GM19025 (cell line): ENCODE measurements at regions not wholly inside any gene's neighbourhood (a gene's known extent, or its start where the extent isn't known, plus 50 kb on each side); places are given as distances from the start of the nearest gene placed in this dataset.
"Not testable (repeated sequence)": the region's sequence is repeated elsewhere in the genome, so short reads cannot be mapped to it uniquely, and the experiment has no call there.

Source experiments
- ATAC-seq: cut with Tn5 transposase; IDR thresholded peaks from one replicate; pipeline ENCODE4 v1.9.1; 2021; ENCODE audit warnings: mild to moderate bottlenecking, low read depth, moderate library complexity; ENCODE audit not compliant: unreplicated experiment

DNA sequence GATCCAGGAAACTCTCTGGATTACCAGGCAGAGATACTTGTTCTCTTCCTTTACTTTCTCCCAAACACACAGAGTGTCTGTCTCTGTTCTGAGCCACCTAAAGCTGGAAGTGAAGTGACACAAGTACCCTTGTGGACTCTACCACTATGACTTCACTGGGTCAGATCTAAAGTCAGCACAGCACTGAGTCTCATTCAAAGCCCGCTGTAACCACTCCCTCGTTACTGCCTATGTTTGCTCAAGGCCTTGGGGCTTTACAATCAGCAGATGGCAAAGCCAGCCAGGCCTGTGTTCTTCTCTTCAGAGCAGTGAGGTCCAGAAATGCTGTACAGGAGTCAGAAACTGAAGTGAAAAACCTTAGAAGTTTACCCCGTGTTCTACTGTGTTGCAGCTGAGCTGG, 588.3 kb upstream of the SEMA6D start:
- ATAC-seq: no peak

- ATAC-seq: not testable (repeated sequence)
Measured at GRCh38 chr15:47131450-47131849, 585.9 kb upstream of the SEMA6D start.

DNA sequence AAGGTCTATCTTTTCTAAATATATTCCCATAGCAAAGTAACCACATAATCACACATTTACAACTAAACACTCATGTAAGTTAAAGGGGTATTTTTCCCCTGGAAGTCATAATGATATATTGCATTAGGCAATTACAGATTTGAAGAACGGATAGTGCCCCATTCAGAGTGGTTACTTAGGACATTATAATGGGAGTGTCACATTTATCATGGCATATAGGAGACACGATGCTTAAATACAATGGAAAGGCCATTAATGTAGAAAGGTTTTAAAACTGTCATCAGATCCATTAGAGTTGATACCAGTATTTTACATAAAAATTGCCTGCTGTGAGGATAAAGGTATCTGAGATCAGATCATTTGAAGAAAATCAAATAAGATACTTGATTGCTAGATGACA, 582.0 kb upstream of the SEMA6D start:
- ATAC-seq: no peak

GRCh38 chr15:47136236-47136635, 581.1 kb upstream of the SEMA6D start:
- ATAC-seq: no peak

DNA sequence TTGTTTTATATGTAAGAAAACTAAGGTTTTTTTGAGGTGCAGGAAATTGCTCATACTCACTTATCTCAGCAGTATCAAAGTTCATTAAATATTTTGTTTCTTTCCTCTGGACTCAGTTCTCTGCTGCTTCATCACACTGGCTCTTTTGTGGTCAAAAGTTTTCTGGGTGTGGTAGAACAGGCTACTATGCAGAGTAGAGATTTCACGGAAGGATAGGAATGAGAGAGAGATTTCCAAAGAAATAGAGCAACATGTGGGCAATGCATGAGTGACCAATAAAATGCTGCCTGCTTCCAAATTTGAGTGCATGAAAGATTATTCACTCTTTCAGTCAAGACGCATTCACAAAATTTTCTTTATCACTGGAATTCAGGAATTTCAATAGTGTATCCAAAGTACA, 577.3 kb upstream of the SEMA6D start:
- no peak for ATAC-seq

- no peak for ATAC-seq
Measured at GRCh38 chr15:47157827-47158226, 559.5 kb upstream of the SEMA6D start.

- no peak for ATAC-seq
Measured at GRCh38 chr15:47158573-47158972, 558.7 kb upstream of the SEMA6D start.

GRCh38 chr15:47177177-47177576, 540.1 kb upstream of the SEMA6D start:
- no peak for ATAC-seq

DNA sequence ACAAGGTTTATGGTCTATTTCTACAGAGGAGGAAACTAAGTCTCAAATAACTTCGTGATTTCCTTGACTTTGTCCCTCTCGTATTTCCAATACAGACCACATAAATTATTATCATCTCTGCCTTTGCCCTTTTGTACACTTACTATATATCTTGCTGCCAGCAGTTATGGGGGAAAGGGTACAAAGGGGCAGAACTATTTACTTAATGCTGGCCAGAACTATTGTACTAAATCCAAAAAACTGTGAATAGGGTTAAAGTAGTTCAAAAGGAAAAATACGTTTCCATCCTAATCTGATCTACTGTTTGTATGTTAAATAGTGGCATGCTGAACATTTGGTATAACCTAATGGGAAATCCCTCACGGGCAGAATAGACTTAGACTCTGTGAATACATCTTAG, 537.3 kb upstream of the SEMA6D start:
- ATAC-seq: no peak

- ATAC-seq: no peak
Measured at GRCh38 chr15:47182818-47183217, 534.5 kb upstream of the SEMA6D start.

- ATAC-seq: no peak
Measured at GRCh38 chr15:47184003-47184907, 533.0 kb upstream of the SEMA6D start.

DNA sequence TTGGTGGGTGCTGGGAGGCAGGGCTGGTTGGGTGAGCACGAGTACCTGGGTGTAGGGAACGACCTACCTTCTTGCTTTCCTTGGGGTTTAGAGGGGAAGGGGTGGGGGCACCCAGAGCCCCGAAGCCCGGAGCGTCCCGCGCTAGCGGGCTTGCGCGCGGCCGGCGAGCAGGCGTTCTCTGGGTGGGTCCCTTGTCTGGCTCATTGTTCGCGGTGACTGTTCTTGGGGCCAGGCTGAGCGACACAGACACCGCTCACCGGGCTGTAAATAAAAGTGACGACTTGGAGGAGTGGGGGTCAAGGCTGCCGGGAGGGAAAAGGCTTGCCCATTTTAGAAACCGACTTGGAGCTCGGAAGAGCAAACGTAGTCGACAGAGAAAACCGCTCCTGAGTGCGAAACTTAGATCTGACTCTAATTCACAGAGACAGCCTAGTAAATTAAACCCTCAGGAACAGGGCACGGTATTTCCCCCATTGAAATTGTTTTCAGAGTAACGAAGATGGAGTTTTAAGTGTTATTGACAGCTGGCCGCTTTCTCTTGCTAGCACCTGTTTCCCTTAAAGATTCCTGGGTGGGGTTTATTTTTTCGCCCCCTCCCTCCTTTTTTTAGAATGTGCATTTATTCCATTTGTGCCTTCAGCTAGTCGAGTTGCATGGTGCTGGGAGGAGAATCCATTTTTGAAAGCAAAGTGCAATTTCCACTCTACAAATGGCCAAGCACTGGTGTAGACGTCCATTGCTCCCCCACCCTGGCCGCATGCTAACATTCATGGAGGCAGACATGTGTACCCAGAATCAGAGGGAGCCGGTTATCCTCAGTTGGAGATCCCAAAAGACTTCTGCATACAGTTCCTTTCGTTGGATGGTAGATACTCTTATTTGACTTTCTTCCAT, 532.1 kb upstream of the SEMA6D start:
- no peak for ATAC-seq

DNA sequence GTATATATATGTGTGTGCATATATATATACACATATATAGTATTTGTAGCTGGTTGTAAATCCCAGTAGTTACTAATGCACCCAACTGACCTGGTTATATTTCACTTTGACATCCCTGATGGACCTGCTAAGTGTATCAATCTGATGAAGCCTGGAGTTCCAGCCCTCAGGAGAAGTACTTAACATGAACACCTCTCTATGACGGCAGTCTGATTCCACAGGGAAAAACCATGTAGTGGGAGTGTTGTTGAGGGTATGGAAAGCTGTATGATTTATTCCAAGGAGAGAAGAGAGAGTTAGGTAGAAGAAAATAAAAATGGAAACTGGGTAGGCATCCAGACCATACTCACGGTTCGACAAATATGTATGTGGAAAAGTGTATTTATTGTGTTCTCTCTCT, 531.2 kb upstream of the SEMA6D start:
- ATAC-seq: no peak

DNA sequence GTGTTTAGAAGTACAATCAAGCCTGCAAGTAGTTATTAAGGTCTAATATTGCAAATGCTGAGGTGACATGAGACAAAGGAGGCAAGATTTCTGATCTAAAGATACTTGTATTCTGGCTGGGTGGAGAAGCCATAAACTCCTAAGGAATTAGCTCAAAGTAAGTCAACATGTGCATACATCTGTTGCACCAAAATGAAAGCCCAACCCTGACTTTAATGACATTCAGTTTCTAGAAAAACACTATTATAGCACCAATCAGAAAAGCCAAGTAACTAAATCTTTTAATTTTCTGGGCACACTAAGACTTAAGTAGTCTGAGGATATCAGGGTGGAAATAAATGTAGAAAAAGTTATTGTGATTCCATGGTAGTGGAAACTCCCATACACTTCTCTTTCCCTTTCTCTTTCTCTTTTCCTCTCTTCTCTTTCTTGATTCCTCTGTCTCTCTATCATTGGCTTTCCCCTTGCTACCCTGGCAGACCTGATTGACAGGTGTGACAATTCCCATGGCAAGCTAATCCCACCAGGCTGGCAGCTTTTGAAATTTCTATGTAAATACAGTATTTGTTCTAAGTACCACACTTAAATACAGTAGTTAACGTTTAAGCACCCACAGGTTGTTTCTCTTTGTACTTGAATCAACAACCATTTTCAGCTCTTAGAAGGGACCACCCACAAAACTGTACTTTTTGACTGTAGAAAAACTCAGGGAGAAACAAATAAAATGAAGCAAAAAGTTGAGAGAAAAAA, 528.4 kb upstream of the SEMA6D start:
- no peak for ATAC-seq

GRCh38 chr15:47194718-47195117, 522.6 kb upstream of the SEMA6D start:
- ATAC-seq: no peak

GRCh38 chr15:47196048-47196447, 521.3 kb upstream of the SEMA6D start:
- ATAC-seq: peak; percentile 90

DNA sequence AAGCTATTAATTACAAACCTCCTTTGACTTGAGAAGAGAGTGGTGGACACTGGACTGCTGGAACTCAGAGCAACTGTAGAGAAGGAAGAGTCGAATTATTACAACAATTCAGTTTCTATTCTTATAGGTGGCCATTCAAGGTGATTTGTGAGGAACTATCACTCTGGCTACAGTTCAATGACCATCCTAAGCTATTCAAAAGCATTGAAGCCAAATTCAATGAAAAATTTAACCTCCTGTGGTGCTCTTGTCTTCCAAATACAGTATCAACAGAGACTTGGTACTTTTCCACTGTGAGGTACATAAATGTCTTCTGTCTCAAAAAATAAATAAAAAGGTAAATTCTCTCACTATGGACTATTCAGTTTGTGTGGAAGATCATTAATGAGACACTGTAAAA, 513.3 kb upstream of the SEMA6D start:
- no peak for ATAC-seq

GRCh38 chr15:47206358-47206978, 510.8 kb upstream of the SEMA6D start:
- ATAC-seq: no peak

GRCh38 chr15:47209591-47209990, 507.7 kb upstream of the SEMA6D start:
- no peak for ATAC-seq
